Renal pelvis (tissue), 1 donor: ENCODE measurements at regions not wholly inside any gene's neighbourhood (a gene's known extent, or its start where the extent isn't known, plus 50 kb on each side); places are given as distances from the start of the nearest gene placed in this dataset.

Experiments used
- DNase-seq: peaks from one replicate; pipeline ENCODE4 v3.0.0-alpha.2; 2013

DNA sequence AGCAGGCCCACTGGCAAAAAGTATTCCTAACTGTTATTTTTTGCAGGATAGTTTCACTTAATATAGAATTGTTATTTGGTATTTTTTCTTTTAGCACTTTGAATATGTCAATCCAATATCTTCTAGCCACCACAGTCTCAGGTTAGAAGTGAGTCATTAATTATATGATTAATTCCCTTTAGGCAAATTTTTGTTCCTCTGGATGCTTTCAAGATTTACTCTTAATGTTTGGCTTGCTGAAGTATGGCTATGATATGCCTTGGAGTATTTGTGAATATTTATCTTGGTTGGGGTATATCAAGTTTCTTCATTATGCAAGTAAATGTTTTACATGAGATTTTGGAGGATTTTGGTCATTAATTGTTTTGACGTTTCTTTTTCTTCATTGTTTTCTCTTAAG lies 152.1 kb upstream of the ALCAM start:
- no peak for DNase-seq

DNA sequence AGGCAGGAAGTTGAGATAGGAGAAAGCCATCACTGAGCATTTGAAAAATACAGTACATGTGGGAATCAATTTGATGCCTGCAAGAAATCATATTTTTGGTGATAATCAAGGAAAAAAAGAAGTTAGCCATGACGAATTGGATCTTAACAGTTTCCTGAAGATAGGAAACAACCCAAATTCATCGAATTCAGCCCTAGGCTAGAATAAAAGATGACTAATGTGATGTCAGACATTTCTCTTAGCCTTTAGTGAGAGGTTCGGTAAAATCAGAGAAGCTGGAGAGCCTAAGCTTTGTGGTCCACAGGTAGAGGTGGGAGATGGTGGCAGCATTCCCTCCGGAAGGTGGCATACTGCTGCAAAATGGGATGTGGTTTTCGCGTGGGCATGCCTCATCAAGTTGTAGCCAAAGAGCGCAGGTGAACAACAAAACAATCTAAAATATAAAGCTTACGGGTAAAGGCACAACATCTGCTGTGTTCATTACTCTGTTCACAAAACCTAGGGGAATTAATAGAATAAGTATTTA lies 144.1 kb upstream of the ALCAM start:
- no peak for DNase-seq

DNA sequence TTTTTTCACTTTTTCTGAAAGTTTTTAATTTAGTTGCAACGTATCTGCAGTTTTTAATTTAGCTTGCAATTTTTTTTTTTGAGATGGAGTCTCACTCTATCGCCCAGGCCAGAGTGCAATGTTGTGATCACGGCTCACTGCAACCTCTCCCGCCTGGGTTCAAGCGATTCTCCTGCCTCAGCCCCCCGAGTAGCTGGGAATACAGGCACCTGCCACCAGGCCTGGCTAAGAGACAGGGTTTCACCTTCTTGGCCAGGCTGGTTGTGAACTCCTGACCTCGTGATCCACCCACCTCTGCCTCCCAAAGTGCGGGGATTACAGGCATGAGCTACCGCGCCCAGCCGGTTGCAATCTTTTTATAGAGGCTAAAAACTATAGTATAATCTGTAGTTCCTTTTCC lies 142.9 kb upstream of the ALCAM start:
- DNase-seq = no peak

DNA sequence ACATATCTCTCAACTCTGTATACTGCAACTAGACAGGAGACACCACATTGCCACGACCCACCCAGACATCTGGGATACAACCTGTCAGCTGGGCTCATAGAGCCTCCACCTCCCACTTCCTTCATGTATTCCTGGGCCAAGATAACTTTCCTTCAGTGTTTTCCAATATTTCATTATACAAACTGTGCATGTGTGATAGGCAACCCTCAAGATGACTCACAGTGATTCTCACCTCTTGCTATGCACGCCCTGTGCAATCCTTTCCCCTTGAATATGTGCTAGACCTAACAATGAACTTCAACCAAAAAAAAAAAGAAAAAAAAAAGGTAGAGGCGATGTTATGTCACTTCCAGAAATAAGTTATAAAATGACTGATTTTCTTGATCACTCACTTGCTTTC lies 138.0 kb upstream of the ALCAM start:
- DNase-seq = no peak

DNA sequence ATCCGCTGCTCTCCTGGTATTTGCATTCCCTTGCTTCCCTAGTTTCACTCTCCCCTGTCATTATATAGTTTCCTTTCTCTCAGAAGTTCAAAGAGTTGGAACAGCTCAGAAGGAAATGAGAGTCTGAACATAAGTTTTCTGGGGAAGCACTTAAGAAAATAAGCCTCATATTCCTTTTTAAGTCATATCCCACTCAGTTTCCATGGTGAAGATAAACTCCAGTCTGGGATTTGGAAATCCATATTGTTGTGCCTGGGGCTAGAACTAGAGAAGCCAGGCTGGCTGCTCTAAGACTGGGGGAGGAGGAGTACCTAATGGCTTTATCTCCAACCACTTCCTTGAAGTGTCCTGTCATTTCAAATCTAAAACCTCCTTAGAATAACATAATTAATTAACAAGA lies 134.2 kb upstream of the ALCAM start:
- DNase-seq = no peak

DNA sequence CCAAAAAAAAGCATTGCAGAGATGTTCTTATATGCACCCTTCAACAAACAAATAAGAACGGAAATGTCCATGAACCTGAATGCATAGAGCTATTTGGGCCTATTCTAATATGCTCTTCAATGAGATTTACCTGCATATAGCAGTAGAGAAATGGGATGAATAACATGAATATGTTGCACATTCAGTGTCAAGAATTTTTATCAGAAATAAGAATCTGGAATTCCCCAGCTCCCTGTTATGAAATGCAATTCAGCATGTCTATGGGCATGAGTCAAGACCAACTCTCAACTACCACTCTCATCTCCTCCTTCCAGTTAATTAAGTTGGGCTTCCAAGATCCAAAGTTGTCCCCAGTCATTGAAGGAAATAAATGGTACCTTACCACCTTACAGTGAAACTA lies 133.7 kb upstream of the ALCAM start:
- DNase-seq = no peak

DNA sequence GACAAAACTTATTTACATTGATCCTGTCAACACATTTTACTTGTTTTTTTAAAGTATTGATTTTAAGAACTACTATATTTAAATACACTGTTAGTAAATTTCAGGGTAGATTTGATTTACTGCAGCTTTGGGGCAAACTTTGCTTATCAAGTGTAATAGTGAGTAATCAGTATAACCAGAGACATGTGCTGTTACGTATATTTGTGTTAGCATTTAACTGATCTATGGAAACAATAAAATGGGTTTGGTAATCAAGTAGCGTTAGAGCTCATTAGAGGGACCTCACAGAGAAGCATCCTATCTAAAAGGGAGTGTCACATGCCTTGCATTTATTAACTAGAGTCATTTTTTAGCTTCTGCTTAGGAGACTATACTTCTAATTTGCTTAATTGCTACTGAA lies 131.5 kb upstream of the ALCAM start:
- no peak for DNase-seq

DNA sequence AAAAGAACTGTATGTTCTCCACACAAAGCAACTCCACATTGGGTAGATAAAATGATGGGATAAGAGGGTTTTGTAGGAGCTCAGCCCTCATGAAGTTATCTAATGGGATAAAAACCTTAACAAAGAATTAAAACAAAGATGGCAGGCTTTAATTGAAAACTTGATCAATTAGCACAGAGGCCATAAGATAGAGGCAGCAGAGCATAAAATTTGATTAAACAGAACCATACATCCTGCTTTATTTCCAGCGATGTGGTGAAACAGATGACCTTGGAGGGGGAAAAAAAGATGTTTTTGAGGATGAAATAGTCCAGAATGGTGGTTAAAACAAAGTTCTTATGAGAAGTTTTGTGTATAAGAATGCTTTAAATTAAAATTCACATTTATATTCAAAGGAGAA lies 130.9 kb upstream of the ALCAM start:
- no peak for DNase-seq

DNA sequence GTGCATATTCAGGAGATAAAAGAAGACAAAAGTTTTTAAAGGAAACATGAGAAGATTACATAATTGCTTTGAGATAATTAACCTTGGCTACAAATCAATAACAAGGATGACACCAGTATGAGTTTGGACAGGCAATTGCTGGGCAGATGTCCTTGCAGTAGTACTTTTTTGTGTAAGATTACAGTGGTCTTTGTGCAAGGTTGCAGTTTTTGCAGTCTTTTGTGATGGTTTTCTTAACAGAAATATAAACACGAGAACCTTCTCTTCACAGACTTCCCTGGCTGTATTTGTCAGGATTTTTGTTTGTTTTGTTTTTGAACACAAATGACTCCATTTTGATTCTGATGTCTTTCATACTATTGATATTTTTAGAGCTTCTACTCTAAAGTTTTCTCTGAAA lies 128.3 kb upstream of the ALCAM start:
- DNase-seq = no peak

DNA sequence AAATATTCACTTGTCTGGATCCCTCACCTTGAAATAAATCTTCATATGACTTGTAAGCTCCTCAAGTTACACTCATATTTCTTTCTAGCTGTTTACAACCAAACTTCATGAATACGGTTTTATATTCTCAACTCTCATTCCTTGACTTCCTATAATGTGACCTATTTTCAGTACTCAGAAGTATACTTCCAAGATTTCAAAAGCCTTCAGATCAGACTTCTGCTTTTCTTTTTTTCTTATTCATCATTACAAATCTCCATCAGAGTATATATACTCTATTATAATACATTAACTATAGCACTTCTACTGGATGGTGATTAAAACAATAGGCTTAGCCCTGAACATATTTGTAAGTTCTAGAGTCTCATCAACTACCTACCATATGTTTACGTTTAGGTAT lies 123.6 kb upstream of the ALCAM start:
- DNase-seq = no peak

DNA sequence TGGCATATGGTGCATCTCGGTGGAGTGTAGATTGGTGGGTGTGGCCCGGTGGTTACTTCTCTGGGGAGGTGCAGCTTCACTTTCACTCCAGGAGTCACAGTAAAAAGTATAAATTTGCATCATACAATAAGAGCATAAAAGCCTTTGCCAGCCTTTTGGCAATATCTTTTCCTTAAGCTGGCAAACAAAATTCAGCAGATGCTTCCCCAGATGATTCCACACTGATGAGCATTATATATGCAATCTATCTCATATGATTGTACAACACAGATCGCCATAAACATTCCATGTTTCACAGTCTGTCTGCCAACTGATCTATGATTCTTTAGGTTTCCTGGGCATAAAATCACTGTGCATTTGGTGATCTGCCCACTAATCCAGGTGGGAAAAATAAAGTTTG lies 120.2 kb upstream of the ALCAM start:
- no peak for DNase-seq

DNA sequence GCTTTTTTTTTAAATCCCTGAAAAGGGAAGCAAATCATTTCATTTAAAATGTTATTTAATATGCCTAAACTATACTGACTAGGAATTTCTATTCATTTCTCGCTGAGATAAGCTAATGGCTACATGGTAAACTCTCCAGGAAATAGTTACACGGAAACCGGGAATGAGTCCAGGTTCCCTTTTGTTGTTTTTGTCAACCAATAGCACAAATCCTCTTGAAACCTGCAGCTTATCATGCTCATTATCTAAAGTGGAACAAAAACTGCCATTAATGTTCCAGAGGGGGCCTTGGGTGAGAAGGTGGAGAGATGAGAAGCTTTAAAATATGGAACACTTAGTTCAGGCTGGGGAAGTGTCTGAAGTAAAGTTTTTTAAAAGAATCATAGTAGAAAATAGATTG lies 113.5 kb upstream of the ALCAM start:
- peak; percentile 16 for DNase-seq

DNA sequence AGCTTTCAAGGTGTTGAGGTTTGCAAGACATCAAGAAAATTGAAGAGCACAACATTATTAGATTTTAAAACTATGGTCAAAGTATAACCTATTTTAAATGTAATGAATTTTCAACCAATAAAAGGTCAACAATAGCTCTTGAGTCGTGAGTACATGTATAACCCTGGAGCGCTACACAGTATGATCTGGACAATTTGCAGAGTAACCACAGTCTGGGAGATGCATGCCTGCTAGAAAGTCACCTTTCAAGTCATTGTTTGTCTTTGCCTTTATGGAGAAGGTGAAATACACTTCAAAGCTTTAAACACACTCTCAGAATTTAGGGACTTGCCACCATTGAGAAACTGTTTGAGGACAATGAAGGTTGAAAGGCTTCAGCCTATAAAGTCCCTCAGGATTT lies 112.6 kb upstream of the ALCAM start:
- no peak for DNase-seq

DNA sequence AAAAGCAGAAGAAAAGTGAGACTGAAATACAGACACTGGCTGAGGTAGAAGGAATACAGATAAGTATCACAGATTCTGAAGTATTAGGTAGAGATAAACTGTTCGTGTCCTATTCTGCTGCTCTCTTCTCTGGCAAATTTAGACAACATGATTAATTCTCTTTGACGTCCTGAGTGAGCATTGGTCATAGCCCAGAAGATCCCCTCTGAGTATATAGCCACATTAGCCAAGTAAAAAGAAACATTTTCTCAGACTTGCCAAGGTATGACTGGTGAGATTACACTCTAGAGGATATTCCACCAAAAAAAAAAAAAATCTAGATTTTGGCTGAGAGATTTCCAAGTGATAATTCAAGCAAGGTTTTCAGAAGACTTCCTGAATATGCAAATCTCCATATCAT lies 111.4 kb upstream of the ALCAM start:
- DNase-seq = no peak

DNA sequence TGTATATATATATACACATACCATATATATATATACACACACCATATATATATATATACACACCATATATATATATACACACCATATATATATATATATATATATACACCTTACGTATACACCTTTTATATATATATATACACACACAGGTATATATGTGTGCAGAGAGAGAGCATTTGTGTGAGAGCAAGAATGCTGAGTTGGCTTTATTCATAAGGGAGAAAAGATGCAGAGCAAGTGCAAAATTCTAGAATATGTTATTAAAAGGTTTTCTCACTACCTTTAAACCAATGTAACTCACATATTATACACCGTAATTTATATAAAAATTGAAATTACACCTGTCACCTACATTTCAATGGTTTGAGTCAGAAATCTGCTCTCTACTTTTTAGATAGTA lies 107.2 kb upstream of the ALCAM start:
- no peak for DNase-seq

DNA sequence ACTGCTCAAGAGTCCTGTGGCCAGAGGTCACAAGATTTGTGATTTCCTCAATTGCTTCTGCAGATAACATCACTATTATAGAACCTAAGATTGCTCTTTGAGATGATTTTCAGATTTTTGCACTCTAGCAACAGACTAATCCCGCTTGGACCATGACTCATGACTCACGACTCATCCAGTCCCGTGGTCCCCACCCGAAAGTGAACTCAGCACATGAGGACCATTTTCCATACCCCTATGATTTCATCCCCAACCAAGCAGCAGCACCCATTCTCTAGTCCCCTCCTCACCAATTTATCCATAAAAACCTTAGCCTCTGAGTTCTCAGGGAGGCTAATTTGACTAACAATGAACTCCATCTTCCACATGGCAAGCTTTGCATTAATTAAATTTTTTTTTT lies 106.3 kb upstream of the ALCAM start:
- no peak for DNase-seq

DNA sequence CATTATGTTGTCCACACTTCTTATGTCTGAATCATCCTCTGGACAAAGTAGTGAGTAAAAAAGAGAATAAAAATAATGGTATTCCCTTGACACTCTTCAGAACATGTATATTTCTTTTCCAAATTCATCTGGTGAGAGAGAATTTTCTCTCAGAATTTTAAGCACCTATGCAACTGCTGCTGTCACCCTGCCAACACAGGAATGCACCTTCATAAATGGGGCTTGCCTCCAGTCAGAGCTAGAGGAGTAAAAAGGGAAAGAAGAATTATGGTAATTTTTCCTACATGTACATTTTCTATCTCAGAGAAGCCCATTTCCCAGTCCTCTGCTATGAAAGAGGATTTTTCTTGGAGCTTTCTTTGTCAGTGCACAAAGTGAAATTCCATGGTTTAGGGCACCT lies 92.2 kb upstream of the ALCAM start:
- DNase-seq = no peak

DNA sequence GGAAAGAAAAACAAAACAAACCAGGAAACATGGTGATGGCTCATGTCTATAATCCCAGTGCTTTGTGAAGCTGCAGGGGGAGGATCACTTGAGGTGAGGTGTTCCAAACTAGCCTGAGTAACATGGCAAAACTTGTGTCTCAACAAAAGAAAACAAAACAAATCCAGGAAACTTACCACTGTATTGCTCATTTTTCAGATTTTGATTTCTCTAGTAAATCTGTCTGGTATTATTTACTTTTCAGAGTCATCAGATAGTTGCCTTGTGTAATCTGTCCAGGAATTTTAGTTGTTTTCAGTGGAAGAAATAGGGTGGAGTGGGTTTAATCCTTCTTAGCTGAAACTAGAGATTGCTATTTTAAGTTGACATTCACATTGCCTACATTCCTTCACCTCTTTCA lies 91.8 kb upstream of the ALCAM start:
- no peak for DNase-seq

DNA sequence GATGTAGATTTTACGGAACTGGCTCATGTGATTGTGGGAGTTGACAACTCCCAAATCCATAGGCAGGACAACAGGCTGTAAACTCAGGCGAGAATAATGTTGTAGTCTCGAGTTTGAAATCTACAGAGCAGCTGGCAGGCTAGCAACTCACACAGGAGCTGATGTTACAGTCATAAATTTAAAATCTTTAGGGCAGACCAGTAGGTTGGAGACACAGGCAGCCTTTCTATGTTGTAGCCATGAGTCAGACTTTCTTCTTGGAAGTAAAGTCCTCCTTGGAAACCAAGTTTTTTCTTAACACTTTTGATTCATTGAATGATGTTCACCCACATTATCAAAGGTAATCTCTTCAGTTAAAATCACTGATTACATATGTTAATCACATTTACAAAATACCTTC lies 89.1 kb upstream of the ALCAM start:
- DNase-seq = no peak

DNA sequence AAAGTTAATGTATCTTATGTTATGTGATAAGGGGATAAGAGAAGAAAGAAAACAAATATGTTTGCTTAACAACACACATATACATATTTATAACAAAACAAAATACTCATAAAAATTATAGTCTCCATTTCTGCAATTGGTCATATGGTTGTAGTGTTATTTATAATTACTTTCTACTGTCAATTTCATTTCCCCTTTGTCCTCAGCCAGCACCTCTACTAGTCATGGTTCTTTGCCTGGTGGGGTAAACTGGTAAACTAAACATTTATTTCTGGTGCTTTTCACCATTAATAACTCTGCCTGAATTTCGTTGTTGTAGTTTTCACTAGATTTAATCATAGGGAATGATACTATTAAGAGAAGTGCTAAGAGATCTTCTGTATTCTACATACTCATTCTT lies 88.0 kb upstream of the ALCAM start:
- DNase-seq = no peak

DNA sequence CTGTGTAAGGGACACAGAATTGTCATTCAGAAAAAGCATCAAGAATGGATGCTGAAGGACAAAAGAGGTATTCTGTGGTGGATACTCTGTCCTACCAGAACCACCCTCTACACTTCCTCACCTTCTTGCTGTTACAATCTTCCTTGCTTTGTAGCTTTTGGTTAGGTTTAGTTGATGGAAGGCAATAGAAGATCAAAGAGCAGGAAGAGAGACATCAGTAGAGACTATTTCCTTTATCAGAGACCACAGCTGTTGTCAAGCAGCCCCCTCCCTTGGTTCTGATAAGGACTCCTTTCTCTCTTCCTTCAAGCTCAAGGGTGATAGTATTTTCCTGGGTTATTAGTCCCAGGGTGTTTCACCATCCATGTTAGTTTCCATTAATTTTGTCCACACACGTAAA lies 84.7 kb upstream of the ALCAM start:
- no peak for DNase-seq

DNA sequence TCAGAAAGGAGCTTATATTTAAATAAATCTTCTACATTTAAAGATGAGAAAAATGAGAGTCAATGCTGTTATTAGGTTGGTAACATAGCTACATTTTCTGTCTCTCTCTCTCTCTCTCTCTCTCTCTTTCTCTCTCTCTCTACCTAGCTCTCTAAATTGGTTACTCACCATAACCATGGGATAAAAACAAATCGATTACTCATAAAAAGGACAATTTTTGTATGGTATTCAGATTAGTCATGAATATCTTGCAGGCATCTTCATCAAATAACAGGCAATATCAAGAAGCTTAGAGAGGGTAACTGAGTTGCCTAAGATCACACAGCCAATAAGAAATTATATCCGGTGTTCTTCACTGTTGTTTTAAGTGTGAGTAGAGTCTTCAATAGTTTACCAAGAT lies 81.8 kb upstream of the ALCAM start:
- DNase-seq = no peak

DNA sequence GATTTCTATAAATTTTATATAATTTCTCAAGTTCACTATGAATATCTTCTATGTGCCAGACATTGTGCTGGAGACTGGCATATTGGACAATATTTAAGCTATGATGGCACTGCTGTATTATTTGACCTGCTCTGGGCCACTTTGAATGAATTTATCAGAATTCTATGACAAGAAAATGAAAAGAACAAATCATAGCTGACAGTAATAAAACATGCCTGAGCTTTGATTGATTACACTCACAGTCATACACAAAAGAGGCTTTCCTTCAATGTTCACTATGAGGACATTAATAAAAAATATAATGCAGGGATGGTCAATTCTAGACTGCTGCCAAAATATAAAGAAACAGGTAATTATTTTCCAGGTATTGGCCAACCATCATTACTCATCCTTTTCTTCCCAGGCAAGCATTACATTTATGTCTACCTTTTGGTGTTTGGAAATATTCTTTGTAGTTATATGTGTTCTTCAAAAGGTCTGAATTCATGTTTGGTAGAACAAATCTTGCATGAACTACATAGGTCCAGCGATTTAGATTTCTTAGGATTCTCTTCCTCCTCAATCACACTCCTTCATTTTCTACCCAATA lies 81.0 kb upstream of the ALCAM start:
- no peak for DNase-seq

DNA sequence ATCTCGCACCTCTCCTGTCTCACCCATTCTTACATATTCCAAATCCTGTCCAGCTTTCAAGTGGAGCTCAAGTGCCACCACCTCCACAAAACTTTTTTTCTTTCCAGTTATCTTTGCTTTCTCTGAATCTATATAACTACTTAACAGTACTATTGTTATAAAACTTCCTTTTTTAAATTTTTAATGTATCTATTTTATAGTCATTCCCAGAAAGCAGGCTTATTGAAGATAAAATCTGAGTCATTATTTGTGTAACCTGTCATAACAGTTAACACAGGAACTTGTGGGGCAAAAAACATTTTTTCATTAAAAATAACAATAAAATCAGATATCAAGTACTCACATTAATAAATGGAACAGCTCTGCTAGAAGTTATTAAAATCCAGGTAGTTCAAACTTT lies 73.3 kb upstream of the ALCAM start:
- no peak for DNase-seq
